HUES48 (cell line): ENCODE measurements at regions not wholly inside any gene's neighbourhood (a gene's known extent, or its start where the extent isn't known, plus 50 kb on each side); places are given as distances from the start of the nearest gene placed in this dataset.
"Not testable (repeated sequence)": the region's sequence is repeated elsewhere in the genome, so short reads cannot be mapped to it uniquely, and the experiment has no call there.

ENCODE experiments used
- H3K27ac ChIP-seq: one replicate; pipeline ENCODE4 v1.7.0; 2013; ENCODE audit warnings: low read depth, low read length, inconsistent platforms
- H3K27me3 ChIP-seq: 2 replicates; pipeline ENCODE4 v1.6.1; 2013; ENCODE audit warnings: mild to moderate bottlenecking, low read length; ENCODE audit not compliant: control insufficient read depth, insufficient read depth
- H3K36me3 ChIP-seq: 2 replicates; pipeline ENCODE4 v1.6.1; 2013; ENCODE audit warnings: low read length; ENCODE audit not compliant: control insufficient read depth, insufficient read depth
- H3K4me1 ChIP-seq: 2 replicates; pipeline ENCODE4 v1.6.1; 2013; ENCODE audit warnings: mild to moderate bottlenecking, low read length; ENCODE audit not compliant: control insufficient read depth, insufficient read depth
- H3K4me3 ChIP-seq: 2 replicates; pipeline ENCODE4 v1.5.1; 2013; ENCODE audit warnings: mild to moderate bottlenecking, low read depth, low read length
- H3K9ac ChIP-seq: 2 replicates; pipeline ENCODE4 v1.6.1; 2013; ENCODE audit warnings: mild to moderate bottlenecking, low read depth, low read length, moderate library complexity
- H3K9me3 ChIP-seq: 2 replicates; pipeline ENCODE4 v1.6.1; 2013; ENCODE audit warnings: low read length; ENCODE audit not compliant: control insufficient read depth, insufficient read depth

DNA sequence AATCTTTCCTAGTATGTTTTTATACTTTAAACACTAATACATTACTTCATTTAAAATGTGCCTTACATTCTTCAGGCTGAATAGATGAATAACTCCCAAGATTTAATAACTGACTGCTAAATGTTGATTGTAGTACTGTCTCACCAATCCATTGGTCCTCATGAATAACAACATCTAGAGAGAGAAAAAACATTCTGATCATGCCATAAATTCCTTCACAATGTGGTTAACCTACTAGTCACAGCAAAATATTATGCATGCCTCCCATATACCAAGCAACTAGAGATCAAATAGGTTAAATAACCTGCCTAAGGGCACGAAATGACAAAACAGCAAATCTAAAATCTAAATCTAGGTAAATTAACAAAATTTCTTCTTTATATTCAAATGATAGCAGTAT is 66.2 kb downstream of the SYT15 start:
- H3K9ac ChIP-seq, H3K4me3 ChIP-seq, H3K4me1 ChIP-seq, H3K27me3 ChIP-seq, H3K36me3 ChIP-seq, H3K9me3 ChIP-seq, H3K27ac ChIP-seq: not testable (repeated sequence)

DNA sequence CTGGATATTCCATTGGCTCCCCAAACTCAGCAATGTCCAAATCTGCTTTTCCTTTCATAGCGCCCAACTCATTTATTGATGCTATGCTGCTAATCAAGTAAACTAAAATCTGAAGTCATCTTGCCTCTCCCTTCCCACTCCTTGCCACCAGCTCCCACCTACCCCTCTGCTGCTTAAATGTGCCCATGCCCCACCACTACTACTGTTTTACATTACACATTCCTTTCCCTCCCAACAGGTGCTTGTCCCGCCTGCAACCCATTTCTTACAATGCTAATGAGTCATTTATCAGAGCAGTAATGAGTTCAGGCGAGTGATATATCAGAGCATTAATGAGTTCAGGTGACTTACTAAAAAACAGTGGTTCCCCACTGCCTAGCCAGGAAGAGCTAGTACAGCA is 67.2 kb downstream of the SYT15 start:
- H3K4me1 ChIP-seq, H3K27ac ChIP-seq, H3K9me3 ChIP-seq, H3K27me3 ChIP-seq, H3K4me3 ChIP-seq, H3K36me3 ChIP-seq, H3K9ac ChIP-seq: not testable (repeated sequence)

DNA sequence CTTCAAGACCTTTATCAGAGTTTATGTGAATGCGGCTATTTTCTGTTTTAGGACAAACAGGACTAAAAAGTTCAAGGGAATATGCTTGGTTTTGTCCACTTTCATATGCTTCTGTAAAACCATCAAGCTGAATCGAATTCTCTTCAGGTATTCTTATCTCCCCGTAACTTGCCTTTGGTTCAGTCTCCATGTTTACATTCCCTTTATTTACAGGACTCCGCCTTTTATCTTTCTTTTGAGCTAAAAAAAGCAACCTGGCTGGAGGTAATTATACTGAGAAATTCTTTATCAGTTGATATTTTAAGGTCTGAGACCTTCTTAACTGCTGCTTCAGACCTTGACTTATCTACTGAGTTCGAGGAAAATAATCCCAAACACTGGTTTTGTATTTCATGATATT is 72.0 kb downstream of the SYT15 start:
- H3K27ac ChIP-seq, H3K4me3 ChIP-seq, H3K4me1 ChIP-seq, H3K9me3 ChIP-seq, H3K9ac ChIP-seq, H3K36me3 ChIP-seq, H3K27me3 ChIP-seq: not testable (repeated sequence)

DNA sequence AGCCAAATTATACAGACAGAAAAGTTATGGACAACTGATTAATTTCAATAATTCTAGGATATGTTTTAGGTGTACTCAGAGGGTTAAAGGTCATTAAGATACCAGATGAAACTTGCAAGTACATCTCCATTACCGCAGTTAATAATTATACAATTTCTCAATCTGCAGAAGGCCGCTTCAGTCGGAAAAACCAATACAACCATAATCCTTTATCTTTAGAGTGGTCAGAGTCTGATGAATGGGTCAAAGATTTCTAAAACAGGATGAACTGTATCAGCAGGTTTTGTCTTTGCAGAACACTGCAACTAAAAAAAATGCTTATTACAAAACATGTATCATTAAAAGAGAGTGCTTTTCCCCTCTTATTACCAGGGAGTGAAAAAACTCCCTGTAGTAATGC is 78.5 kb downstream of the SYT15 start:
- H3K4me1 ChIP-seq, H3K4me3 ChIP-seq, H3K9me3 ChIP-seq, H3K27me3 ChIP-seq, H3K27ac ChIP-seq, H3K9ac ChIP-seq, H3K36me3 ChIP-seq: not testable (repeated sequence)

GRCh38 chr10:46660027-46660834 is 81.3 kb downstream of the SYT15 start:
- H3K4me3 ChIP-seq, H3K27me3 ChIP-seq, H3K36me3 ChIP-seq, H3K27ac ChIP-seq, H3K9me3 ChIP-seq, H3K9ac ChIP-seq, H3K4me1 ChIP-seq: not testable (repeated sequence)

DNA sequence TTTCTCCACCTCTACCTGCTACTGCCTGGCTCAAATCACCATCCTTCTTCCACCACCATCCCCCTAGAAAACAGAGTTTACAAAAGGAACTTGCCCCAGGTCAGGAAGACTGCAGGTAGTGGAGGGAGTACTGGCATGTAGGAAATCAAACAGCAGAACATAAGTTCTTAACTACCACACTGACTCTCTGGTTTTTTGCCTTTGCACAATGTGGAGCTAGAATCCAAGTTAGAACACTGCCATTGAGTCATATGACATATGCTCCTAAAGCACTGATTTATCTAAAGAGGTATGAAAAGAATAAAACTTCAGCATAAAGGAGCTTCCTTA is 81.9 kb downstream of the SYT15 start:
- not testable (repeated sequence) for H3K4me3 ChIP-seq, H3K4me1 ChIP-seq, H3K36me3 ChIP-seq, H3K27me3 ChIP-seq, H3K9me3 ChIP-seq, H3K27ac ChIP-seq, H3K9ac ChIP-seq

DNA sequence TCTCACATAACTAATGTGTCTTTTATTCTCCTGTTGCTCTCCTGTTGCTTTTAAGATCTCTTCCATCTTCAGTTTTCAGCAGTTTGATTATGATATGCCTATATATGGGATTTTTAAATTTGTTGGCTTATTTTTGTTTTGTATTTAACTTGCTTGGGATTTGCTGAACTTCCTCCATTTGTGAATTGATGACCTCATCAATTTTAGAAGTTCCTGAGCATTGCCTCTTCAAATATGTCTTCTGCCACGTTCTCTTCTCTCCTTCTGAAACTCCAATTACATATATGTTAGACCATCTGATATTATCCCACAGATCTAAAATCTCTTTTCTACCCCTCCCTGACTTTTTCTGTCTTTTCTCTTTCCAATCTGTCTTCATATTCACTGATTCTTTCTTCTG is 86.6 kb downstream of the SYT15 start:
- not testable (repeated sequence) for H3K36me3 ChIP-seq, H3K9ac ChIP-seq, H3K27me3 ChIP-seq

DNA sequence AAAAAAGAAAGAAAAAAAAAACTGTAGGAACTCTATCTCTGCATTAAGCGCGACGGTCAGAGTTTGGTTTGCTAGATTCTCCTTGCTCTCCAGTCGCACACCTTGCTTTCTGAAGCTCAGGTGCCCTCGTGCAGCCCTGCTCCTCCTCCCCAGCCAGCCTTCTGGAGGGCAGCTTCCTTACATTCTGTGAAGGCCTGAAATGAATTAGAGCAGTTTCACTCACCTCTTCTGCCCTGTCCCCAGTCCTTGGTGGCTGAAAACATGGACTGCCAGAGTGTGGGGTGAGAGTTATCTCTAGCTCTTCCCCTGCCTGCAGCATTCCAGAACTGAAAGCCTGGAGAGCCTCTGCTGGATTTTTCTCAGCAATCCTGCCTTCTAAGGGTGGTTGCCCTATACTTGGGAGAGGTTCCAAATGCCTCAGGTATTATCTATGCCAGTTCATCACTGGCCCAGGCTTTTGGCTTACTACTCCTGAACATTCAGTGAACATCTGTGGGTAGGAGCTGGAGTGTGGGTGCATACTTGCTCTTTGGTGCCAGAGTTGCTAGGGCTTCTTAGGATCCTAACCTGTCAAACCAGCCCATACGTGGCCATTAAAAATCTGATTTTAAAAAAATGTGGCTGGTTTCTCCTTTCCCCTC is 89.5 kb downstream of the SYT15 start:
- not testable (repeated sequence) for H3K4me1 ChIP-seq, H3K4me3 ChIP-seq, H3K36me3 ChIP-seq, H3K27me3 ChIP-seq, H3K27ac ChIP-seq, H3K9me3 ChIP-seq, H3K9ac ChIP-seq

More for the DNA sequence above, 86.6 kb downstream of the SYT15 start:
- H3K9me3 ChIP-seq, H3K27ac ChIP-seq, H3K4me1 ChIP-seq, H3K4me3 ChIP-seq: not testable (repeated sequence)

DNA sequence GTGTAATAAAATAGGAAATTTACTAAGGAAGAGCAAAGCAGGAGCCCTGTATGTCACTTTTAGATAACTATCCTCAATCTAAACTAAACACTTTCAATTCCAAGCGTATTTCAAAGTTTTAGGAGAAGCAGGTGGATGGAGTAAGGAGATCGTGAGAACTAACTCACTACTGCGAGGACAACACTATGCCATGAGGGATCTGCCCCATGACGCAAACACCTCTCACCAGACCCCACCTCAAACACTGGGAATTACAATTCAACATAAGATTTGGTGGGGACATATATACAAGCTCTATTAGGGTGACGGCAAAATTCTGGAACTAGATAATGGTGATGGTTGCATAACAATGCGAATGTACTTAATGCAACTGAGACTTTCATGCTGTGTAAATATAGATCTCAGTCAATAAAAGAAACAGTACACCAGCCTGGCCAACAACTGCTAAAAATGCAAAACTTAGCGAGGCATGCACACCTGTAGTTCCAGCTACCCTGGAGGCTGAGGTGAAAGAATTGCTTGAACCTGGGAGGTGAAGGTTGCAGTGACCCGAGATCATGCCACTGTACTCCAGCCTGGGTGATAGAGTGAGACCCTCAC is 99.0 kb downstream of the SYT15 start:
- not testable (repeated sequence) for H3K36me3 ChIP-seq, H3K27ac ChIP-seq, H3K27me3 ChIP-seq, H3K9me3 ChIP-seq, H3K4me3 ChIP-seq, H3K4me1 ChIP-seq, H3K9ac ChIP-seq

- H3K27ac ChIP-seq, H3K4me3 ChIP-seq, H3K9ac ChIP-seq, H3K36me3 ChIP-seq, H3K4me1 ChIP-seq, H3K27me3 ChIP-seq, H3K9me3 ChIP-seq: not testable (repeated sequence)
These were observed 112.5 kb downstream of the SYT15 start for GRCh38 chr10:46691397-46691796.

GRCh38 chr10:46693218-46693617 is 114.3 kb downstream of the SYT15 start:
- H3K36me3 ChIP-seq, H3K9ac ChIP-seq, H3K27me3 ChIP-seq, H3K4me3 ChIP-seq, H3K4me1 ChIP-seq, H3K9me3 ChIP-seq, H3K27ac ChIP-seq: not testable (repeated sequence)
